ENCODE measurements at regions not wholly inside any gene's neighbourhood (a gene's known extent, or its start where the extent isn't known, plus 50 kb on each side); places are given as distances from the start of the nearest gene placed in this dataset.

DNA sequence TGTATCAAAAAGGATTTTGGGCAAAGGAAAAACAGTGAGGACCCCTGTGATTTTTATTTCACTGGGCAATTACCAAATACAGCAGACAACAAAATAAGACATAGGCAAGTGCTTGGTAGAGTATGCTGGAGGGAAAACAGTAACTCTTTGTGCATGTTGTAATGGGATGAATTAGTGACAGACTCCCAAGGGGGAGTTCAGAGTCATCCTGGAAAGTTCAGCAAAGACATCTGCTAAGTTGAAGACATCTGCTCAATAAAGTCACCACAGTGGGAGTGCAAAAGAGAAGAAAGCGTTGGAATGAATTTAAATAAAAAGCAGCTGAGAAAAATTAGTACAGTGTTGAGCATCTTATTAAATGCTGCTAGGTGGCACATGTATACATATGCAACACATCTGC lies 378.8 kb upstream of the ISX start:
- TF ChIP-seq, protein P1, sequence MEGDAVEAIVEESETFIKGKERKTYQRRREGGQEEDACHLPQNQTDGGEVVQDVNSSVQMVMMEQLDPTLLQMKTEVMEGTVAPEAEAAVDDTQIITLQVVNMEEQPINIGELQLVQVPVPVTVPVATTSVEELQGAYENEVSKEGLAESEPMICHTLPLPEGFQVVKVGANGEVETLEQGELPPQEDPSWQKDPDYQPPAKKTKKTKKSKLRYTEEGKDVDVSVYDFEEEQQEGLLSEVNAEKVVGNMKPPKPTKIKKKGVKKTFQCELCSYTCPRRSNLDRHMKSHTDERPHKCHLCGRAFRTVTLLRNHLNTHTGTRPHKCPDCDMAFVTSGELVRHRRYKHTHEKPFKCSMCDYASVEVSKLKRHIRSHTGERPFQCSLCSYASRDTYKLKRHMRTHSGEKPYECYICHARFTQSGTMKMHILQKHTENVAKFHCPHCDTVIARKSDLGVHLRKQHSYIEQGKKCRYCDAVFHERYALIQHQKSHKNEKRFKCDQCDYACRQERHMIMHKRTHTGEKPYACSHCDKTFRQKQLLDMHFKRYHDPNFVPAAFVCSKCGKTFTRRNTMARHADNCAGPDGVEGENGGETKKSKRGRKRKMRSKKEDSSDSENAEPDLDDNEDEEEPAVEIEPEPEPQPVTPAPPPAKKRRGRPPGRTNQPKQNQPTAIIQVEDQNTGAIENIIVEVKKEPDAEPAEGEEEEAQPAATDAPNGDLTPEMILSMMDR (conservative IDR thresholded peaks at IDR 0.05): no peak
- Histone ChIP-seq H3K9ac (ENCODE audit: extremely low read depth, low read length, poor library complexity, severe bottlenecking) (no peak overlapping the region), H3K4me1 (ENCODE audit: control insufficient read depth, insufficient read depth, low read length) (no peaks in the 10 kb centered on the region), H3K27ac (ENCODE audit: low read depth, low read length) (no peak overlapping the region), H3K27me3 (ENCODE audit: control insufficient read depth, insufficient read depth, low read length, poor library complexity, severe bottlenecking) (no peaks in the 10 kb centered on the region), H3K36me3 (ENCODE audit: control insufficient read depth, insufficient read depth, low read length) (no peaks in the 10 kb centered on the region), H3K9me3 (ENCODE audit: control insufficient read depth, low read length) (peaks cover 10% of the 10 kb centered on the region), H3K4me3 (ENCODE audit: low read length) (no peak overlapping the region)
- DNase-seq: no peak
- H3K27me3 Mint-ChIP-seq (ENCODE audit: insufficient read depth): no peaks in the 10 kb centered on the region
- H3K4me1 Mint-ChIP-seq: no peaks in the 10 kb centered on the region
- no peak overlapping the region for H3K27ac Mint-ChIP-seq
- WGBS, 2 experiments (ENCODE audit: insufficient coverage in 1 of 2, insufficient read length in 1 of 2): 78 to 100% methylated on average over 1 of the region's 1 CpG
- H3K9me3 Mint-ChIP-seq: peaks cover 18% of the 10 kb centered on the region
- H3K36me3 Mint-ChIP-seq (ENCODE audit: low read depth): peaks cover 12% of the 10 kb centered on the region
- H3K4me3 Mint-ChIP-seq: no peak overlapping the region

DNA sequence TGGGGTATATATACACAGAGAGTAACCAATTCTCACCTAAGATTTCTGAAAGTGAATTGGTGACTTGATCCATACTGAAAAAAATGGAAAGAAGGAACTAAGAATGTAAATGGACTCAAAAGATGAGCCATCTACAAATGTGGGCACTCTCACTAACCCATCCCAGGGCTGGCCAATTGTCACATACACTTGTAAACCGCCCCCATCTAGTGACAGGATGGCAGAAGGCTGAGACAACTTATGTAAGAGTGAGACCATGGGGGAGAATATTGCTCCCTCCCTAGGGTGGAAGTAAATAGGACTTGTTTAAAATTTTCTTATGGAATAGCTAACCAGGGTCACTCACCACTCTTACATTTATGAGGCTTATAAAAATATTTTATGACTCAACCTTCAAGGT lies 377.1 kb upstream of the ISX start:
- peaks cover 8% of the 10 kb centered on the region for H3K36me3 Mint-ChIP-seq (ENCODE audit: low read depth)
- 88% methylated on average over 1 of the region's 1 CpG; no CpG with 5 or more reads in 1 of the 2 experiments for WGBS, 2 experiments (ENCODE audit: insufficient coverage in 1 of 2, insufficient read length in 1 of 2)
- no peak overlapping the region for H3K27ac ChIP-seq (ENCODE audit: low read depth, low read length)
- H3K9me3 Mint-ChIP-seq: peaks cover 11% of the 10 kb centered on the region
- no peak overlapping the region for H3K27ac Mint-ChIP-seq
- H3K27me3 ChIP-seq (ENCODE audit: control insufficient read depth, insufficient read depth, low read length, poor library complexity, severe bottlenecking): no peaks in the 10 kb centered on the region
- no peak overlapping the region for H3K4me3 ChIP-seq (ENCODE audit: low read length)
- DNase-seq: no peak
- no peaks in the 10 kb centered on the region for H3K27me3 Mint-ChIP-seq (ENCODE audit: insufficient read depth)
- H3K9ac ChIP-seq (ENCODE audit: extremely low read depth, low read length, poor library complexity, severe bottlenecking): no peak overlapping the region
- TF ChIP-seq, protein P1 (conservative IDR thresholded peaks at IDR 0.05): peak; percentile 58
- no peak overlapping the region for H3K4me3 Mint-ChIP-seq
- no peaks in the 10 kb centered on the region for H3K36me3 ChIP-seq (ENCODE audit: control insufficient read depth, insufficient read depth, low read length)
- peaks cover 6% of the 10 kb centered on the region for H3K9me3 ChIP-seq (ENCODE audit: control insufficient read depth, low read length)
- H3K4me1 Mint-ChIP-seq: peaks cover 13% of the 10 kb centered on the region
- H3K4me1 ChIP-seq (ENCODE audit: control insufficient read depth, insufficient read depth, low read length): no peaks in the 10 kb centered on the region

DNA sequence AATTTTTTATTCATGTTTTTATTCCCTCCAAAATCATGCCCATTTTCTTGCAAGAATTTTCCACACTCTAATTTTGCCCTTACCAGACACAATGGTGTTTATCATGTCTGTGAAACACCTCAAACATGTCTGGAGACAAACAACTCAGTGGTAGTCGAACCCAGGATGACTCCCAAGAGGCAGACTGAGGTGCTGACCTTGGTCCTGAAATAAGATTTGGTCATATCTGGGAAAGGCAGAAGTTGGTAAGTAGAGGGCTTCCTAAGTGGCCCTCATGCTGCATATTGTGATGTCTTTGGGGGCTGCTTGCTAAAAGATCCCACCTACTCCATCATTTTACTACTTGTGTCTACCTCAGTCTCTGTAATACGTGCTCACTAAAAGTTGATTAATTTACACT lies 369.4 kb upstream of the ISX start:
- TF ChIP-seq, protein P1 (conservative IDR thresholded peaks at IDR 0.05): no peak
- Mint-ChIP-seq H3K4me3 (no peak overlapping the region), H3K27me3 (ENCODE audit: insufficient read depth) (peaks cover 3% of the 10 kb centered on the region), H3K4me1 (peaks cover 35% of the 10 kb centered on the region), H3K27ac (no peak overlapping the region), H3K36me3 (ENCODE audit: low read depth) (no peaks in the 10 kb centered on the region), H3K9me3 (no peaks in the 10 kb centered on the region)
- H3K9me3 ChIP-seq (ENCODE audit: control insufficient read depth, low read length): no peaks in the 10 kb centered on the region
- H3K27me3 ChIP-seq (ENCODE audit: control insufficient read depth, insufficient read depth, low read length, poor library complexity, severe bottlenecking): peaks cover 19% of the 10 kb centered on the region
- DNase-seq: peak; percentile 65
- H3K4me3 ChIP-seq (ENCODE audit: low read length): no peak overlapping the region
- H3K9ac ChIP-seq (ENCODE audit: extremely low read depth, low read length, poor library complexity, severe bottlenecking): no peak overlapping the region
- WGBS, 2 experiments (ENCODE audit: insufficient coverage in 1 of 2, insufficient read length in 1 of 2): 63 to 65% methylated on average over 1 to 2 of the region's 2 CpGs
- H3K27ac ChIP-seq (ENCODE audit: low read depth, low read length): no peak overlapping the region
- peaks cover 3% of the 10 kb centered on the region for H3K4me1 ChIP-seq (ENCODE audit: control insufficient read depth, insufficient read depth, low read length)
- no peaks in the 10 kb centered on the region for H3K36me3 ChIP-seq (ENCODE audit: control insufficient read depth, insufficient read depth, low read length)
